ENCODE measurements at regions not wholly inside any gene's neighbourhood (a gene's known extent, or its start where the extent isn't known, plus 50 kb on each side); places are given as distances from the start of the nearest gene placed in this dataset.

DNA sequence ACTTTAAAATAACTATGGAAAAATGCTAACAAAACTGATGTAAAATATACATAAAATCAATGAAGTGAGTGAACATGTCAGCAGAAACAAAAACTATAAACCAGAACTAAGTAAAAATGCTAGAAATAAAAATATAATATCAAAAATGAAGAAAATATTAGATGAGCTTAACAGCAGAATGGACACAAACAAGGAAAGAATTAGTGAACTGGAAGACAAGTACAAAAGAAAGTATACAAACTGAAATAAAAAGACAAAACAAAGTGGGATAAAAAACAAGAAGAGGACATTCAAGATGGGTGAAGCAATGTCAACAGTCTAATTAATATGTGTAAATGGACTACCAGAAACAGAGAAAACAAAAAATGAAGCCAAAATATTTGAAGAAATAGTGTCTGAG, 339.2 kb downstream of the NXPE2 start:
- TF ChIP-seq EP300 (IDR thresholded peaks at IDR 0.05), result no peak
- TF ChIP-seq, protein P1, sequence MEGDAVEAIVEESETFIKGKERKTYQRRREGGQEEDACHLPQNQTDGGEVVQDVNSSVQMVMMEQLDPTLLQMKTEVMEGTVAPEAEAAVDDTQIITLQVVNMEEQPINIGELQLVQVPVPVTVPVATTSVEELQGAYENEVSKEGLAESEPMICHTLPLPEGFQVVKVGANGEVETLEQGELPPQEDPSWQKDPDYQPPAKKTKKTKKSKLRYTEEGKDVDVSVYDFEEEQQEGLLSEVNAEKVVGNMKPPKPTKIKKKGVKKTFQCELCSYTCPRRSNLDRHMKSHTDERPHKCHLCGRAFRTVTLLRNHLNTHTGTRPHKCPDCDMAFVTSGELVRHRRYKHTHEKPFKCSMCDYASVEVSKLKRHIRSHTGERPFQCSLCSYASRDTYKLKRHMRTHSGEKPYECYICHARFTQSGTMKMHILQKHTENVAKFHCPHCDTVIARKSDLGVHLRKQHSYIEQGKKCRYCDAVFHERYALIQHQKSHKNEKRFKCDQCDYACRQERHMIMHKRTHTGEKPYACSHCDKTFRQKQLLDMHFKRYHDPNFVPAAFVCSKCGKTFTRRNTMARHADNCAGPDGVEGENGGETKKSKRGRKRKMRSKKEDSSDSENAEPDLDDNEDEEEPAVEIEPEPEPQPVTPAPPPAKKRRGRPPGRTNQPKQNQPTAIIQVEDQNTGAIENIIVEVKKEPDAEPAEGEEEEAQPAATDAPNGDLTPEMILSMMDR (IDR thresholded peaks at IDR 0.05), result no peak
- no peak for TF ChIP-seq POLR2AphosphoS5 (IDR thresholded peaks at IDR 0.05)
- TF ChIP-seq POLR2A (IDR thresholded peaks at IDR 0.05), result no peak
